ENCODE measurements at regions not wholly inside any gene's neighbourhood (a gene's known extent, or its start where the extent isn't known, plus 50 kb on each side); places are given as distances from the start of the nearest gene placed in this dataset.

- H3K9me2 ChIP-seq (replicated peaks; ENCODE audit: insufficient read depth, low read length) = no peaks in the 10 kb centered on the region
- H3K9me3 ChIP-seq (ENCODE audit: insufficient read depth, low read length) = peaks cover 18% of the 10 kb centered on the region; the same call in 1 of the 2 replicates
- no peaks in the 10 kb centered on the region for H3K27me3 ChIP-seq (ENCODE audit: low read length)
- no peaks in the 10 kb centered on the region for H3K79me2 ChIP-seq (ENCODE audit: insufficient read depth, low read length)
- TF ChIP-seq CTCF (IDR thresholded peaks at IDR 0.05; ENCODE audit: insufficient read depth, low read length, poor library complexity, severe bottlenecking) (no peak), EZH2phosphoT487 (conservative IDR thresholded peaks at IDR 0.05; ENCODE audit: low read length) (no peak)
- H3K36me3 ChIP-seq (ENCODE audit: low read length) = no peaks in the 10 kb centered on the region
- no peaks in the 10 kb centered on the region for H4K20me1 ChIP-seq (ENCODE audit: low read depth, low read length)
- H3K4me3 ChIP-seq (ENCODE audit: insufficient read depth, low read length, poor library complexity, severe bottlenecking) = no peak overlapping the region
- H2AFZ ChIP-seq (ENCODE audit: low read depth, low read length, severe bottlenecking) = no peak overlapping the region
- H3K4me2 ChIP-seq (ENCODE audit: low read depth, low read length, poor library complexity, severe bottlenecking) = no peak overlapping the region
- H3F3A ChIP-seq (ENCODE audit: insufficient read depth) = no peaks in the 10 kb centered on the region
- H3K9ac ChIP-seq (ENCODE audit: low read length) = no peak overlapping the region
- H3K27ac ChIP-seq (ENCODE audit: low read depth, low read length) = no peak overlapping the region
Observed at GRCh38 chr11:111035746-111036145, 209.8 kb upstream of the POU2AF2 start.

GRCh38 chr11:111026241-111026640 is 219.3 kb upstream of the POU2AF2 start:
- H3K9ac ChIP-seq (ENCODE audit: low read length) = no peak overlapping the region
- H3K36me3 ChIP-seq (ENCODE audit: low read length) = no peaks in the 10 kb centered on the region
- H3K4me2 ChIP-seq (ENCODE audit: low read depth, low read length, poor library complexity, severe bottlenecking) = no peak overlapping the region
- no peaks in the 10 kb centered on the region for H3K9me2 ChIP-seq (replicated peaks; ENCODE audit: insufficient read depth, low read length)
- TF ChIP-seq EZH2phosphoT487 (conservative IDR thresholded peaks at IDR 0.05; ENCODE audit: low read length) (no peak), CTCF (IDR thresholded peaks at IDR 0.05; ENCODE audit: insufficient read depth, low read length, poor library complexity, severe bottlenecking) (no peak)
- no peak overlapping the region for H3K27ac ChIP-seq (ENCODE audit: low read depth, low read length)
- H2AFZ ChIP-seq (ENCODE audit: low read depth, low read length, severe bottlenecking) = no peak overlapping the region
- no peaks in the 10 kb centered on the region for H3K79me2 ChIP-seq (ENCODE audit: insufficient read depth, low read length)
- H4K20me1 ChIP-seq (ENCODE audit: low read depth, low read length) = no peaks in the 10 kb centered on the region
- no peak overlapping the region for H3K4me3 ChIP-seq (ENCODE audit: insufficient read depth, low read length, poor library complexity, severe bottlenecking)
- H3K27me3 ChIP-seq (ENCODE audit: low read length) = no peaks in the 10 kb centered on the region
- no peaks in the 10 kb centered on the region for H3F3A ChIP-seq (ENCODE audit: insufficient read depth)
- H3K9me3 ChIP-seq (ENCODE audit: insufficient read depth, low read length) = 0 out of 2 replicates have a peak, but pooled peaks cover 5% of the 10 kb centered on the region

GRCh38 chr11:111021131-111021530 is 224.4 kb upstream of the POU2AF2 start:
- Histone ChIP-seq H3K9me2 (replicated peaks; ENCODE audit: insufficient read depth, low read length) (no peaks in the 10 kb centered on the region), H3K79me2 (ENCODE audit: insufficient read depth, low read length) (no peaks in the 10 kb centered on the region), H3K27ac (ENCODE audit: low read depth, low read length) (no peak overlapping the region), H3K27me3 (ENCODE audit: low read length) (no peaks in the 10 kb centered on the region), H3K4me3 (ENCODE audit: insufficient read depth, low read length, poor library complexity, severe bottlenecking) (no peak overlapping the region), H2AFZ (ENCODE audit: low read depth, low read length, severe bottlenecking) (no peak overlapping the region), H3K36me3 (ENCODE audit: low read length) (no peaks in the 10 kb centered on the region), H4K20me1 (ENCODE audit: low read depth, low read length) (no peaks in the 10 kb centered on the region), H3K9ac (ENCODE audit: low read length) (no peak overlapping the region), H3K4me2 (ENCODE audit: low read depth, low read length, poor library complexity, severe bottlenecking) (no peak overlapping the region), H3K9me3 (ENCODE audit: insufficient read depth, low read length) (no peaks in the 10 kb centered on the region), H3F3A (ENCODE audit: insufficient read depth) (no peaks in the 10 kb centered on the region)
- TF ChIP-seq EZH2phosphoT487 (conservative IDR thresholded peaks at IDR 0.05; ENCODE audit: low read length) (no peak), CTCF (IDR thresholded peaks at IDR 0.05; ENCODE audit: insufficient read depth, low read length, poor library complexity, severe bottlenecking) (no peak)
